ENCODE measurements at regions not wholly inside any gene's neighbourhood (a gene's known extent, or its start where the extent isn't known, plus 50 kb on each side); places are given as distances from the start of the nearest gene placed in this dataset.

DNA sequence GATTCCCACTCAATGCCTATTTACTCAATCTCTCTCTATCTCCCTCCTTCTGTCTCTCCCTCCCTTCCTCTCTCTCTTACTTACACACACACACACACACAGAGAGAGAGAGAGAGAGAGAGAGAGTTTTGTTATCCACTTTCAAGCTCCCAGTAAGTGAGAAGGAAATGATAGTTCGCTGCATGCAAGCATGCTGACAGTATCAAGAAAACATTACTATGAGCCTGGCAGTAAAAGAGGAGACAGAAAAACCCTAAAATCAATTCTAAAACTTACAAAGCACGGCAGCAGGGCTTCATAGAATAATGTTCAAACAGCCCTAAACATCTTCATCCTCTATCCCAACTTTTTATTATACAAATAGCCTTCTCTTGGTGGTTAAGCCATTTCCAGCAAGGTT lies 171.9 kb downstream of the FOXO1 start:
- H3K27me3 ChIP-seq (replicated peaks in 1 of 7) = no peaks in the 10 kb centered on the region
- H3K4me1 ChIP-seq = peaks cover 4 to 52% (median 20%) of the 10 kb centered on the region in 6 donors
- H3K36me3 ChIP-seq = no peaks in the 10 kb centered on the region
- H3K4me3 ChIP-seq = no peak overlapping the region
- intact Hi-C loops (cut with DNase I; ENCODE audit: low total_unique reads) = no loop called here
- 16 to 36% (median 29%) methylated on average over 2 of the region's 2 CpGs for WGBS, 5 donors
- TF ChIP-seq, protein P1, sequence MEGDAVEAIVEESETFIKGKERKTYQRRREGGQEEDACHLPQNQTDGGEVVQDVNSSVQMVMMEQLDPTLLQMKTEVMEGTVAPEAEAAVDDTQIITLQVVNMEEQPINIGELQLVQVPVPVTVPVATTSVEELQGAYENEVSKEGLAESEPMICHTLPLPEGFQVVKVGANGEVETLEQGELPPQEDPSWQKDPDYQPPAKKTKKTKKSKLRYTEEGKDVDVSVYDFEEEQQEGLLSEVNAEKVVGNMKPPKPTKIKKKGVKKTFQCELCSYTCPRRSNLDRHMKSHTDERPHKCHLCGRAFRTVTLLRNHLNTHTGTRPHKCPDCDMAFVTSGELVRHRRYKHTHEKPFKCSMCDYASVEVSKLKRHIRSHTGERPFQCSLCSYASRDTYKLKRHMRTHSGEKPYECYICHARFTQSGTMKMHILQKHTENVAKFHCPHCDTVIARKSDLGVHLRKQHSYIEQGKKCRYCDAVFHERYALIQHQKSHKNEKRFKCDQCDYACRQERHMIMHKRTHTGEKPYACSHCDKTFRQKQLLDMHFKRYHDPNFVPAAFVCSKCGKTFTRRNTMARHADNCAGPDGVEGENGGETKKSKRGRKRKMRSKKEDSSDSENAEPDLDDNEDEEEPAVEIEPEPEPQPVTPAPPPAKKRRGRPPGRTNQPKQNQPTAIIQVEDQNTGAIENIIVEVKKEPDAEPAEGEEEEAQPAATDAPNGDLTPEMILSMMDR (IDR thresholded peaks at IDR 0.05 in 8 of 11, conservative IDR thresholded peaks at IDR 0.05 in 3 of 11) = no peak
- peak overlapping the region in 7 of 8 donors; percentile 1 to 68 (median 36) for H3K27ac ChIP-seq
- no peaks in the 10 kb centered on the region for H3K9me3 ChIP-seq
- no peak for DNase-seq

DNA sequence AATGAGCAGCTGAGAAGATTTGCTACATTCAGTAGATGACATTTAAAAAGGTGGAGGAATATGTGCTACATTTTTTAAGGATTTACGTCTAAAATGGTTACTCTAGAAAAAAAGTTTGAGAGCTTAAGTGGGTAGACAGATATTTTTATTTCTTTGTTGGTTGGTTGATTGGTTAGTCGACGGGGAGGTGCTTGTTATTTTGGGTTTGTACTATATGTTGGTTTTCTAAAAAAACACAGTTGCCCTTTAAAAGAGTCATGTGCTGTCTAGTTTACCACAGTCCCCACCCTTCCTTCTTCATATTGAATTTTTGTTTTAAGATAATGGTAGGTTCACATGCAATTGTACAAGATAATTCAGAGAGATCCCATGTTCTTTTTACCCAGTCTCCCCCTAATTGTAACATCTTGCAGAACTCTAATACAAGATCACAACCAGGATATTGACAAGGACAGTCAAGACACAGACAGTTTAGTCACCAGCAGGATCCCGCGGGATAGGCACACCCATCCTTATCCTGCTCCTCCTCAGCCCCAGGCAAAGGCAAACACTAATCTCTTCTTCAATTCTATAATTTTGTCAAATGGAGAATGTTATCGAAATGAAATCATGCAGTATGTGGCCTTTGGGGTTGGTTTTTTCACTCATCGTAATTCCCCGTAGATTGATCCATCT lies 171.4 kb downstream of the FOXO1 start:
- WGBS, 5 donors = 60 to 66% (median 62%) methylated on average over 8 of the region's 8 CpGs
- peak overlapping the region in 6 of 8 donors; percentile 1 to 68 (median 44) for H3K27ac ChIP-seq
- intact Hi-C loops (cut with DNase I; ENCODE audit: low total_unique reads) = no loop called here

DNA sequence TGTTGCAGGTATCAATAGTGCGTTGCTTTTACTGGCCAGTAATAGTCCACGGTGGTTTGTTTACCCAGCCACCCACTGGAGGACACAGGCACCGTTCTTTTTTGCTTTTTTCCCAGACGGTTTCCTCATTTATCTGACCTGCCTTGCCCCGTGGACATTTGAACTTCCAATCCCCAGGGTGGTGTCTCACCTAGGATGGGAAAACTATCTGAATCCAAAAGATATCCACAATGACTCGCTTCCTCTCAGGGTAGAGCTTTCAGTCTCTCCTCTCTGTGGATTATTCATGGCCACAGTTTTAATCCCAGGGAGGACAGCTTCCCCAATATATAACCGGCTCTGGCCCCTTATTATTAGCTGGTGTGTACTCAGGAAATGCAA lies 170.8 kb downstream of the FOXO1 start:
- TF ChIP-seq POLR2AphosphoS5 (IDR thresholded peaks at IDR 0.05) (no peak), POLR2A (IDR thresholded peaks at IDR 0.05) (no peak)
- TF ChIP-seq, protein P1 (IDR thresholded peaks at IDR 0.05 in 8 of 11, conservative IDR thresholded peaks at IDR 0.05 in 3 of 11) = no peak
- Histone ChIP-seq H3K36me3 (no peaks in the 10 kb centered on the region), H3K4me3 (no peak overlapping the region), H3K27ac (peak overlapping the region in 4 of 8 donors; percentile 28 to 68 (median 60)), H3K4me1 (peaks cover 4 to 43% (median 20%) of the 10 kb centered on the region in 6 donors), H3K9me3 (no peaks in the 10 kb centered on the region), H3K27me3 (replicated peaks in 1 of 7) (no peaks in the 10 kb centered on the region)
- intact Hi-C loops (cut with DNase I; ENCODE audit: low total_unique reads) = no loop called here
- WGBS, 5 donors = 72 to 85% (median 79%) methylated on average over 7 of the region's 7 CpGs
- no peak for DNase-seq

More for the DNA sequence above, 171.4 kb downstream of the FOXO1 start:
- no peaks in the 10 kb centered on the region for H3K9me3 ChIP-seq
- peaks cover 4 to 47% (median 20%) of the 10 kb centered on the region in 6 donors for H3K4me1 ChIP-seq
- H3K27me3 ChIP-seq (replicated peaks in 1 of 7) = no peaks in the 10 kb centered on the region
- H3K4me3 ChIP-seq = no peak overlapping the region
- no peaks in the 10 kb centered on the region for H3K36me3 ChIP-seq
- no peak for DNase-seq
- TF ChIP-seq POLR2A (IDR thresholded peaks at IDR 0.05) = no peak
- TF ChIP-seq, protein P1 (IDR thresholded peaks at IDR 0.05 in 8 of 11, conservative IDR thresholded peaks at IDR 0.05 in 3 of 11) = no peak
- TF ChIP-seq POLR2AphosphoS5 (IDR thresholded peaks at IDR 0.05) = no peak

DNA sequence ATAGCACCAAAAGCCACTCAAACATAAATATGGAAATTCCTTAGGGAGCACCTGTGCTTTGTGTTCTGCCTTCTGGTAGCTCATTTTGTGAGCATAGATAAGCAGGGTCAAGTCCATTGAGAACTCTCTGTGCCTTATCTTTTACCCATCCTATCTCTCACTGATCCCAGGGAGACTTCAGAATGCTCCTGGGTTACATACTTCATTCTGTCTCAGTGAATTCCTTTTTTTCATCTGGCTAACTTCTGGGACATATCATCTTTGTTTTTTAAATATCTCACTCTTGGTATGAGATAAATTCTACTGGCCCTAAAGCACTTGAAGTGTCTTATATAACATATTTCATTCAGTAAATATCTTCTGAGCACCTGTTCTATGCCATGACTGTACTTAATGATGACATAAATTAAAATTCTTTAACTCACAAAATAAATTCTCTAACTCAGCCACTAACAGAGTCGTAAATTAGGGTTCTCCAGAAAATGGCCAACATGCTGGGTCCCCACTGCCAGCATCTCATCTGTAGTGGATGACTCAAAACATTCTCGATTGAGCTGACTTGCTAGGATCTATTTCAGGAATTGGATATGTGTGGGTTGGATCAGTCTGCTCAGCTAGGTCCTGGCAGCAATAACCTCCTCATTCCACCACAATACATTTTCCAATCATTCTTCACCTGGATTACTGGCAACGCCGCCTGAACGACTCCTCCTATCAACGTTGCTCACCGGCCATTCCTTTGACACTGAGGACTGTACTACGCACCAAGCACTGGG lies 170.2 kb downstream of the FOXO1 start:
- H3K36me3 ChIP-seq = no peaks in the 10 kb centered on the region
- DNase-seq = no peak
- 94 to 98% (median 97%) methylated on average over 8 of the region's 8 CpGs for WGBS, 5 donors
- H3K4me3 ChIP-seq = no peak overlapping the region
- peaks cover 4 to 43% (median 20%) of the 10 kb centered on the region in 6 donors for H3K4me1 ChIP-seq
- H3K27ac ChIP-seq = no peak overlapping the region
- H3K27me3 ChIP-seq (replicated peaks in 1 of 7) = no peaks in the 10 kb centered on the region
- no peaks in the 10 kb centered on the region for H3K9me3 ChIP-seq
- intact Hi-C loops (cut with DNase I; ENCODE audit: low total_unique reads) = no loop called here
- TF ChIP-seq, protein P1 (IDR thresholded peaks at IDR 0.05 in 8 of 11, conservative IDR thresholded peaks at IDR 0.05 in 3 of 11) = no peak
- TF ChIP-seq POLR2AphosphoS5 (IDR thresholded peaks at IDR 0.05) = no peak
- no peak for TF ChIP-seq POLR2A (IDR thresholded peaks at IDR 0.05)
